ENCODE measurements at regions not wholly inside any gene's neighbourhood (a gene's known extent, or its start where the extent isn't known, plus 50 kb on each side); places are given as distances from the start of the nearest gene placed in this dataset.

- no TSS peak for BruUV-seq (replicated peaks)
- Histone ChIP-seq H3K4me1 (ENCODE audit: insufficient read depth, low read length, poor library complexity, severe bottlenecking) (peaks cover 9% of the 10 kb centered on the region), H3K27me3 (replicated peaks; ENCODE audit: insufficient read depth, low read depth, low read length, poor library complexity) (no peaks in the 10 kb centered on the region), H3K9me3 (ENCODE audit: low read depth, low read length, poor library complexity, severe bottlenecking) (no peaks in the 10 kb centered on the region), H3K27ac (ENCODE audit: low read depth, low read length, poor library complexity, severe bottlenecking) (no peak overlapping the region), H3K4me3 (ENCODE audit: low read depth, low read length, poor library complexity, severe bottlenecking) (no peak overlapping the region), H3K36me3 (ENCODE audit: insufficient read depth, low read length, poor library complexity, severe bottlenecking) (no peaks in the 10 kb centered on the region)
- no peak for TF ChIP-seq EZH2 (IDR thresholded peaks at IDR 0.05; ENCODE audit: borderline replicate concordance, low read depth, low read length, poor library complexity, severe bottlenecking)
- intact Hi-C loops (cut with micrococcal nuclease; ENCODE audit: unreplicated experiment): no loop called here
- ChIA-PET POLR2A (ENCODE audit: low non-redundant PET) (interaction anchor here (0.6 kb wide), 1 partner anchor 229 kb away, joined by 4 read pairs; no protein-coding TSS in a partner anchor), CTCF (no interaction called here)
- DNase-seq (ENCODE audit: low spot score): no peak
Measured at GRCh38 chr10:110358869-110359629, 54.3 kb upstream of the SMNDC1 start.

GRCh38 chr10:110360857-110361474 is 56.2 kb upstream of the SMNDC1 start:
- no peak overlapping the region for H3K27ac ChIP-seq (ENCODE audit: low read depth, low read length, poor library complexity, severe bottlenecking)
- intact Hi-C loops (cut with micrococcal nuclease; ENCODE audit: unreplicated experiment): no loop called here
- no peaks in the 10 kb centered on the region for H3K27me3 ChIP-seq (replicated peaks; ENCODE audit: insufficient read depth, low read depth, low read length, poor library complexity)
- ChIA-PET CTCF (no interaction called here), POLR2A (ENCODE audit: low non-redundant PET) (no interaction called here)
- DNase-seq (ENCODE audit: low spot score): no peak
- H3K9me3 ChIP-seq (ENCODE audit: low read depth, low read length, poor library complexity, severe bottlenecking): no peaks in the 10 kb centered on the region
- no peak overlapping the region for H3K4me3 ChIP-seq (ENCODE audit: low read depth, low read length, poor library complexity, severe bottlenecking)
- BruUV-seq (replicated peaks): no TSS peak
- no peaks in the 10 kb centered on the region for H3K36me3 ChIP-seq (ENCODE audit: insufficient read depth, low read length, poor library complexity, severe bottlenecking)
- TF ChIP-seq CTCF (conservative IDR thresholded peaks at IDR 0.05; ENCODE audit: low read depth, low read length): no peak
- no peak for TF ChIP-seq EZH2 (IDR thresholded peaks at IDR 0.05; ENCODE audit: borderline replicate concordance, low read depth, low read length, poor library complexity, severe bottlenecking)
- H3K4me1 ChIP-seq (ENCODE audit: insufficient read depth, low read length, poor library complexity, severe bottlenecking): peaks cover 14% of the 10 kb centered on the region

- DNase-seq (ENCODE audit: low spot score): no peak
- no peak overlapping the region for H3K4me3 ChIP-seq (ENCODE audit: low read depth, low read length, poor library complexity, severe bottlenecking)
- no peaks in the 10 kb centered on the region for H3K9me3 ChIP-seq (ENCODE audit: low read depth, low read length, poor library complexity, severe bottlenecking)
- no peak for TF ChIP-seq EZH2 (IDR thresholded peaks at IDR 0.05; ENCODE audit: borderline replicate concordance, low read depth, low read length, poor library complexity, severe bottlenecking)
- no peak for TF ChIP-seq CTCF (conservative IDR thresholded peaks at IDR 0.05; ENCODE audit: low read depth, low read length)
- H3K4me1 ChIP-seq (ENCODE audit: insufficient read depth, low read length, poor library complexity, severe bottlenecking): peaks cover 14% of the 10 kb centered on the region
- H3K27me3 ChIP-seq (replicated peaks; ENCODE audit: insufficient read depth, low read depth, low read length, poor library complexity): no peaks in the 10 kb centered on the region
- intact Hi-C loops (cut with micrococcal nuclease; ENCODE audit: unreplicated experiment): no loop called here
- H3K27ac ChIP-seq (ENCODE audit: low read depth, low read length, poor library complexity, severe bottlenecking): no peak overlapping the region
- no TSS peak for BruUV-seq (replicated peaks)
- ChIA-PET POLR2A (ENCODE audit: low non-redundant PET) (no interaction called here), CTCF (no interaction called here)
- H3K36me3 ChIP-seq (ENCODE audit: insufficient read depth, low read length, poor library complexity, severe bottlenecking): no peaks in the 10 kb centered on the region
Measured at GRCh38 chr10:110361800-110362456, 57.2 kb upstream of the SMNDC1 start.

Data from A673 (cell line).